ENCODE measurements at regions not wholly inside any gene's neighbourhood (a gene's known extent, or its start where the extent isn't known, plus 50 kb on each side); places are given as distances from the start of the nearest gene placed in this dataset.
"Not testable (repeated sequence)": the region's sequence is repeated elsewhere in the genome, so short reads cannot be mapped to it uniquely, and the experiment has no call there.

- Mint-ChIP-seq H3K9me3 (peaks cover 13% of the 10 kb centered on the region), H3K27ac (no peak overlapping the region), H3K36me3 (ENCODE audit: low read depth) (peaks cover 17% of the 10 kb centered on the region), H3K27me3 (ENCODE audit: low read depth) (no peaks in the 10 kb centered on the region), H3K4me1 (ENCODE audit: low read depth) (peaks cover 40% of the 10 kb centered on the region), H3K4me3 (no peak overlapping the region)
Observed at GRCh38 chr6:137806914-137807682, 60.0 kb upstream of the TNFAIP3 start.

- Mint-ChIP-seq H3K4me1 (ENCODE audit: low read depth) (peaks cover 41% of the 10 kb centered on the region), H3K27me3 (ENCODE audit: low read depth) (no peaks in the 10 kb centered on the region), H3K27ac (no peak overlapping the region), H3K36me3 (ENCODE audit: low read depth) (peaks cover 17% of the 10 kb centered on the region), H3K4me3 (no peak overlapping the region), H3K9me3 (peaks cover 13% of the 10 kb centered on the region)
Observed at GRCh38 chr6:137808191-137808590, 58.9 kb upstream of the TNFAIP3 start.

- H3K36me3 Mint-ChIP-seq (ENCODE audit: low read depth) = peaks cover 13% of the 10 kb centered on the region
- peaks cover 9% of the 10 kb centered on the region for H3K9me3 Mint-ChIP-seq
- no peak overlapping the region for H3K27ac Mint-ChIP-seq
- H3K27me3 Mint-ChIP-seq (ENCODE audit: low read depth) = no peaks in the 10 kb centered on the region
- no peak overlapping the region for H3K4me3 Mint-ChIP-seq
- H3K4me1 Mint-ChIP-seq (ENCODE audit: low read depth) = peaks cover 41% of the 10 kb centered on the region
Observed at GRCh38 chr6:137808836-137809315, 58.2 kb upstream of the TNFAIP3 start.

GRCh38 chr6:137809895-137810553 lies 57.0 kb upstream of the TNFAIP3 start:
- H3K9me3 Mint-ChIP-seq; H3K27me3 Mint-ChIP-seq (ENCODE audit: low read depth); H3K36me3 Mint-ChIP-seq (ENCODE audit: low read depth); H3K4me3 Mint-ChIP-seq: not testable (repeated sequence)
- Mint-ChIP-seq H3K27ac (peak overlapping the region; percentile 24), H3K4me1 (ENCODE audit: low read depth) (peaks cover 31% of the 10 kb centered on the region)

- Mint-ChIP-seq H3K27me3 (ENCODE audit: low read depth) (no peaks in the 10 kb centered on the region), H3K9me3 (peaks cover 9% of the 10 kb centered on the region), H3K36me3 (ENCODE audit: low read depth) (peaks cover 7% of the 10 kb centered on the region), H3K27ac (peak overlapping the region; percentile 86), H3K4me3 (peak overlapping the region; percentile 72), H3K4me1 (ENCODE audit: low read depth) (peaks cover 27% of the 10 kb centered on the region)
Observed at GRCh38 chr6:137810554-137811120, 56.4 kb upstream of the TNFAIP3 start.

- Mint-ChIP-seq H3K27me3 (ENCODE audit: low read depth) (no peaks in the 10 kb centered on the region), H3K36me3 (ENCODE audit: low read depth) (peaks cover 9% of the 10 kb centered on the region), H3K4me3 (peak overlapping the region; percentile 72), H3K9me3 (peaks cover 9% of the 10 kb centered on the region), H3K4me1 (ENCODE audit: low read depth) (peaks cover 33% of the 10 kb centered on the region), H3K27ac (peak overlapping the region; percentile 86)
Observed at GRCh38 chr6:137811121-137811915, 55.7 kb upstream of the TNFAIP3 start.

GRCh38 chr6:137811916-137812553 lies 55.0 kb upstream of the TNFAIP3 start:
- Mint-ChIP-seq H3K27ac (peak overlapping the region; percentile 86), H3K27me3 (ENCODE audit: low read depth) (no peaks in the 10 kb centered on the region), H3K4me3 (no peak overlapping the region), H3K4me1 (ENCODE audit: low read depth) (peaks cover 38% of the 10 kb centered on the region), H3K9me3 (peaks cover 8% of the 10 kb centered on the region), H3K36me3 (ENCODE audit: low read depth) (peaks cover 9% of the 10 kb centered on the region)

GRCh38 chr6:137813308-137813970 lies 53.6 kb upstream of the TNFAIP3 start:
- peaks cover 44% of the 10 kb centered on the region for H3K4me1 Mint-ChIP-seq (ENCODE audit: low read depth)
- H3K9me3 Mint-ChIP-seq = no peaks in the 10 kb centered on the region
- no peak overlapping the region for H3K4me3 Mint-ChIP-seq
- no peak overlapping the region for H3K27ac Mint-ChIP-seq
- peaks cover 5% of the 10 kb centered on the region for H3K36me3 Mint-ChIP-seq (ENCODE audit: low read depth)
- H3K27me3 Mint-ChIP-seq (ENCODE audit: low read depth) = no peaks in the 10 kb centered on the region

- peaks cover 49% of the 10 kb centered on the region for H3K4me1 Mint-ChIP-seq (ENCODE audit: low read depth)
- not testable (repeated sequence) for H3K9me3 Mint-ChIP-seq; H3K36me3 Mint-ChIP-seq (ENCODE audit: low read depth); H3K27me3 Mint-ChIP-seq (ENCODE audit: low read depth); H3K4me3 Mint-ChIP-seq; H3K27ac Mint-ChIP-seq
Observed at GRCh38 chr6:137814030-137814429, 53.0 kb upstream of the TNFAIP3 start.

GRCh38 chr6:137815692-137816091 lies 51.4 kb upstream of the TNFAIP3 start:
- H3K4me3 Mint-ChIP-seq = peak overlapping the region; percentile 71
- no peaks in the 10 kb centered on the region for H3K9me3 Mint-ChIP-seq
- H3K27ac Mint-ChIP-seq = peak overlapping the region; percentile 83
- H3K36me3 Mint-ChIP-seq (ENCODE audit: low read depth) = peaks cover 5% of the 10 kb centered on the region
- H3K4me1 Mint-ChIP-seq (ENCODE audit: low read depth) = peaks cover 54% of the 10 kb centered on the region
- no peaks in the 10 kb centered on the region for H3K27me3 Mint-ChIP-seq (ENCODE audit: low read depth)

GRCh38 chr6:137816133-137816579 lies 50.9 kb upstream of the TNFAIP3 start:
- H3K36me3 Mint-ChIP-seq (ENCODE audit: low read depth) = peaks cover 5% of the 10 kb centered on the region
- no peaks in the 10 kb centered on the region for H3K9me3 Mint-ChIP-seq
- H3K27ac Mint-ChIP-seq = peak overlapping the region; percentile 83
- H3K4me1 Mint-ChIP-seq (ENCODE audit: low read depth) = peaks cover 53% of the 10 kb centered on the region
- peak overlapping the region; percentile 71 for H3K4me3 Mint-ChIP-seq
- no peaks in the 10 kb centered on the region for H3K27me3 Mint-ChIP-seq (ENCODE audit: low read depth)

GRCh38 chr6:137816688-137817618 lies 50.1 kb upstream of the TNFAIP3 start:
- peaks cover 48% of the 10 kb centered on the region for H3K4me1 Mint-ChIP-seq (ENCODE audit: low read depth)
- peak overlapping the region; percentile 61 for H3K27ac Mint-ChIP-seq
- no peak overlapping the region for H3K4me3 Mint-ChIP-seq
- H3K9me3 Mint-ChIP-seq = no peaks in the 10 kb centered on the region
- H3K36me3 Mint-ChIP-seq (ENCODE audit: low read depth) = peaks cover 3% of the 10 kb centered on the region
- no peaks in the 10 kb centered on the region for H3K27me3 Mint-ChIP-seq (ENCODE audit: low read depth)
